HL-60/S4 treated with retinoic acid at 250 ng/mL for 4 days and 3 days (cell line): ENCODE measurements at regions not wholly inside any gene's neighbourhood (a gene's known extent, or its start where the extent isn't known, plus 50 kb on each side); places are given as distances from the start of the nearest gene placed in this dataset.

Experiments
- in situ Hi-C: fragments of 300-500 bp; cut with MboI; formaldehyde crosslinking; loops from 2 replicates; pipeline ENCODE4 v1.7.0; 2022; ENCODE audit warnings: low sequenced_read_pairs

DNA sequence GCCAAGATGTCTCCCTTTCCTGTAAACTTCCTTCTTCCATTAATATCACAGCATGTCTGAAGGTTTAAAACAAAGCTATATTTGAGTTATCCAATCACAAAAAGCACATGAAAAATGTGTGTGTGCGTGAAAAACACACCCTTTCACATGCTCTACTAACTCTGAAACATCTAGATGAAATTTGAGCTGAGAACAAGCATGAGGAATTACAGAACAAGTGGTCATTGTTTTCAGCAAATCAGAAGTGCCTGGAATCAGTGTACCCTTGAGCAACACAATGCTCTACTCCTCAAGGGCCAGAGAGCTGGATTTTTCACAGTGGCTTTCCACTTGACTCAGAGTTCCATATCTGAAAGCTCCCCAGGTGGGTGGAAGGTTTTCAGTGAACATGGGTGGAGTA is 255.9 kb downstream of the PSAT1 start:
- in situ Hi-C loops: no loop called here

GRCh38 chr9:78557540-78557939 is 260.6 kb downstream of the PSAT1 start:
- in situ Hi-C loops: no loop called here

DNA sequence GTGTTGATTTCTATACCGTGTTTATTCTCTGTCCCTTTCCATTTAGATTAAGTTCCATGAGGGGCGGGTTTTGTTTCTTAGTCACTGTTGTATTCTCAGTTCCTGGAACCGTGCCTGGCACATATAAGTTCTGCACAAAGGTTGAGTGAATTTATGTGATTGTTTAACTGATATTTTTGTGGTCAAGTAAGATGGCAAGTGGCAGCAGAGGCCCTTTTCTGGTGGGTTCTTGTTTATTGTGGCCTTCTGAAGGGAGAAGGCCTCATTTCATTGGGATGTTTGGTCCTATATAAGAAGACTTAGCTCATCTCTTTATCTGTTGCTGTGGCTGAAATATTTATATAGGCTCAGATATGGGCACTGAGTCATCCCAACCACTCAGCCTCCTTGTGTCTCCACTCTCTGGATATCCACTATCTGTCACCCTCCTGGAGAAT is 262.5 kb downstream of the PSAT1 start:
- in situ Hi-C loops: no loop called here

DNA sequence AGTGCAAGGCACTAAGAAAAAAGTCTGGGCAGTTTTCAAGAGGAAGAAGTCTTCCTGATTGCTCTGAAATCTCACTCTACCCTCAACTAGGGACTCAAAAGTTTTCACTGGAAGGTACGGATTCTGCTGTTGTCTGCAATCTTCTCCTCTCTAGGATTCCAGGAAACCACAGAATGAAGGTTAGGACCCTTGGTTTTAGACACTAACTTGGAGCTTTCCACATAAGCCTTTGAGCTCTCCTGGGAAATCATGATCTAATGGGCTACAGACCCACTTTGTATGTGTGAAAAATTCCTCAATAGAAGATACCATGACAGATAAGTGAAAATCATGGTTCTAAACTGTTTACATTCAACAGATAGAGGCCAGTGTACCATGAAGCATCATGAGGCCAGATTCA is 265.1 kb downstream of the PSAT1 start:
- in situ Hi-C loops: no loop called here

DNA sequence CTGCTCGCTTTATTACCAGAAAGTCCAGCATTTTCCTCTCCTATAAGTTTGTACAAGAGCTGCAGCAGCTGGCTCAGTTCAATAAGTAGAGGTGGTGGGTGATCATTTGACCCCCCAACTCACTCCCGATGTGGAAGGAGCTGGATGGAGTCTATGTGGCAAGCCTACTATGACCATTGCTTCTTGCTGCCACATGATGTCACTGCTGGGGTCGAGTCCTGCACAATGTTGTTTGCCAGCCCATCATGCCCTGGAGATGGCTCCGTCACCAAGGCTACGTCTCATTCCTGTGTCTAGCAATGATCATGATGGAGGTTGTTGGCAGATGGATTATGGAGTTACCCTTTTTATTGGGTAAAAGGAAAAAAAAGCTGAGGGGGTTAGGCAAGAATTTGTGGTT is 266.3 kb downstream of the PSAT1 start:
- in situ Hi-C loops: no loop called here

GRCh38 chr9:78565481-78565880 is 268.6 kb downstream of the PSAT1 start:
- in situ Hi-C loops: no loop called here

DNA sequence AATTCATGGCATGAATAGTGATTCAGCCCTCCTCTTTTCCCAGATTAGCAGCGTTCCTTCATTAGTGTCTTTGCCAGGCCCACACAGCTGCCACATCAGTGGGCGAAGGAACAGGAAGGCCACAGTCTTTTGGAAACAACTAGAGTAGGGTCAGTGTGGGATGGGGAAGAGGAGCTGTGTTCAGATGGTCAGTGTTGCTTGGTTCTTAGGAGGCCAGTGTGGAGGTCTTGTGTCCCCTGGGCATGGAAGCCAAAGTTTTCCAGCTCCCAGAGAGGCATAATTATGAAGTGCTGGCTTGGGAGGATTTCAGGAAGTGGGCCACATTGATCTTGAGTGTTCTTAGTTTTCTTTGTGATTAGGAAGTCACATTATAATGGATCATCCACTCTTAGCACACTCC is 269.6 kb downstream of the PSAT1 start:
- in situ Hi-C loops: no loop called here

DNA sequence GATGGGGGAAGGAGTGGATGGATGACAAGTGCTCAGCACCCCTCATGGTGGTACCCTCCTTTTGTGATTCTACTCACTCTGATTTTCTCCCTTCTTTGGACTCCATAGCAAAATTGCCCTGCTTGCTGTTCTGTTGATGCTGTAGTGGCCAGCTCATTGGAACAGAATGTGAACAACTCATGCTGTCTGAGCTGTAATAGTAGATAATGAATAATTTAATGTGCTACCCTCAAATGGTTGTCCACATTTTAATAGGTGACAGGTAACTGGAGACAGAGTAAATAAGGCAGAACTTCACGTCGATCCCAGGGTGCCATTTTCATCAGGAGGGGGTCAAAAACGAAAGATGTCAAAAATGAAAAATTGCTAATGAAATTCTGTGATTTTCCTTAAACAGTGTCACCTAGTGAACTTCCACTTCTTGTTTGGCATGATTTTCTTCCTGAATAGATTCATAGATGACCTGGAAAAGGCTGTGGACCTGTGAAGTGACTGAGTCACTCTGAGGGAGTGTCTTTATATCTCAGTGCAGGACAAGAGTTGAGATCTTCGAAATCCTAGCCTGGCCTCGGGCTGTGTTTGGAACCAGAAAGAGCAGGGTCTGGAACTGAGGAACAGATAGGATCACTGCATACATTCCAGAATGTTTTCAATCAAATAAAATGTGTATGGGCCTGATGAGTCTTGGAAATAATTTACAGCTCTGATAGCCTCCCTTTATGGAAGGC is 270.2 kb downstream of the PSAT1 start:
- in situ Hi-C loops: no loop called here

GRCh38 chr9:78567693-78568092 is 270.8 kb downstream of the PSAT1 start:
- in situ Hi-C loops: no loop called here

DNA sequence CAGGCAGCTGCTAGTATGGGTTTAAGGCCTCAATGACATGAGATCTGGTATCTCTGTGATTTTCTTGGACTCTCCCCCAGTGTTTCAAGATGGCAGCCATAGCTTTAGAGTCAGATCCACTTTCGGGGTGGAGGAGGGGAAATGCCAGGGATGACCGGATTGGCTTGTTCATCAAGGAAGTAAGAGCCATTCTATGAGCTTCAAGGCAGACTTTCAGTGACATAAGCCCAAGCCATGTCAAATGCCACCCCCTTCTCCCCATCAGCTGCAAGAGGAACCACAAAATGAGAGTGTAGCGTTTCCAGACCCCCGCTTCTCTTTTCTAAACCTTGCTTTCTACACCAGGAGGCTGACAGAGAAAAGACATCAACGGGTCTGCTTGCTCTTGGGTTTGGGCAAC is 271.8 kb downstream of the PSAT1 start:
- in situ Hi-C loops: no loop called here

DNA sequence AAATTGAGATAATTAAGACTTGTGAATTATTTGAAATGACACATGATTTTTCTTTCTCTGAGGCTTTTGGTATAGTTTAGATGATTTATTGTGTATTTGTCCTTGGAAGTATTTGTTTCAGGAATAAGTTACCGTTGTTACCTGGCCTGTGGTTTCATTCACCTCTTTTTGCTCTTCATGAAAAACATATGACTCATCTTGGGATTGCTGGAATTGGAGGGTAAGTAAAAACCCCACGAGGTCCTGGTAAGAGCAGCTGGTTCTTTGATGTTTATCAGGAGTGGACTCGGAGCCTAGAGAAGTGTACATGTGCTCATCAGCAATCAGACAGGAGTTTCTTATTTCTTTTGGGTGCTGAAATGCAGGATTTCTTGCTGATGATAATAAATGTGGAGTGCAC is 275.3 kb downstream of the PSAT1 start:
- in situ Hi-C loops: no loop called here

GRCh38 chr9:78573205-78573604 is 276.3 kb downstream of the PSAT1 start:
- in situ Hi-C loops: no loop called here

DNA sequence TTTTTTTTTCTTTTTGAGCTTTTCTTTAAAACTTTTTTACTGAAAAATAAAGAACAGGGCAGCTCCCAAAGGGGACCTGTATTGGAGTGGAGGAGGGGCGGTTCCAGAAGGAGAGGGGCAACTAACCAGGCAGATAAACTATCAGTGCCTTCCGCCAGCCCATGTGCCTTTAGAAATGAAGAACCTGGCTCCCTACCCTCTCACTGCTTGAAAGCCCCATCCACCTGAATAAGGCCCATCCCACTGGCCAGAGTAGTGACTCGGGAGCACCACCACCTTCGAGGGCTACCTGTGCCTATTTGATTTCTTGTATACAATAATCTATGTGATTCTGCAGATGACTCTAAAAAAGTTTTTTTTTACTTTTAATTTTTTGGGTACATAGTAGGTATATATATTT is 276.7 kb downstream of the PSAT1 start:
- in situ Hi-C loops: no loop called here

DNA sequence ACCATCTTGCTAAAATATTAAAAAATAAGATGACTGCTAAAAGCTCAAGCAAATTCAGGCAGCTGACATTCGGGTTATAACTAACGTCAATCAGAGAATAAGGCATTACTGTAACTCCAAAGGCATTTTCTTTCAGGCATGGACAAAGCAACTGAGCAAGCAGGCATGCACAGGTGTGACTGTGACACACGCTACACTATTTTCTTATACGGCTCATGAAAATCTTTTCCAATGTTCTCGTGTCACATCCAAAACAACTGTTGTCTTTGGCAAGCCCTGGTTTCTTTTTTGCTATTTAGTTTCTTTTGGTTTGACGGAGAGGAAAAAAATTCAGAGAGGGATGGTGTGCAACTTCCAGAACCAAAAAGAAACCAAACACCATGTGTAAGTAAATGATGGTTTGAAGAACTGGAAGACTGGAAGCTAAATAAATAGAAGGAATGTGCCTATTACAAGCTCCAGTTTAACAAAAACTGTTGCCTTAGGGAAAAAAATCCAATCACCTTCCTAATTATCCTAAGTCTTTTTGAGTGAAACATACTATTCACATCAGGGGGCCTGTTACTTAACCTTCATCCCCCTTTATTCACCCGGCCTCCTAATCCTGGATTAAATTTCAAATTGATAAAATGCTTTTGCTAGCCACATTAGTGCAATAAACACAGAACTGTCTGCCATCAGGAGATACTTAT is 277.6 kb downstream of the PSAT1 start:
- in situ Hi-C loops: no loop called here

GRCh38 chr9:78575081-78575480 is 278.2 kb downstream of the PSAT1 start:
- in situ Hi-C loops: no loop called here

- in situ Hi-C loops: no loop called here
Measured at GRCh38 chr9:78575771-78576170, 278.8 kb downstream of the PSAT1 start.

DNA sequence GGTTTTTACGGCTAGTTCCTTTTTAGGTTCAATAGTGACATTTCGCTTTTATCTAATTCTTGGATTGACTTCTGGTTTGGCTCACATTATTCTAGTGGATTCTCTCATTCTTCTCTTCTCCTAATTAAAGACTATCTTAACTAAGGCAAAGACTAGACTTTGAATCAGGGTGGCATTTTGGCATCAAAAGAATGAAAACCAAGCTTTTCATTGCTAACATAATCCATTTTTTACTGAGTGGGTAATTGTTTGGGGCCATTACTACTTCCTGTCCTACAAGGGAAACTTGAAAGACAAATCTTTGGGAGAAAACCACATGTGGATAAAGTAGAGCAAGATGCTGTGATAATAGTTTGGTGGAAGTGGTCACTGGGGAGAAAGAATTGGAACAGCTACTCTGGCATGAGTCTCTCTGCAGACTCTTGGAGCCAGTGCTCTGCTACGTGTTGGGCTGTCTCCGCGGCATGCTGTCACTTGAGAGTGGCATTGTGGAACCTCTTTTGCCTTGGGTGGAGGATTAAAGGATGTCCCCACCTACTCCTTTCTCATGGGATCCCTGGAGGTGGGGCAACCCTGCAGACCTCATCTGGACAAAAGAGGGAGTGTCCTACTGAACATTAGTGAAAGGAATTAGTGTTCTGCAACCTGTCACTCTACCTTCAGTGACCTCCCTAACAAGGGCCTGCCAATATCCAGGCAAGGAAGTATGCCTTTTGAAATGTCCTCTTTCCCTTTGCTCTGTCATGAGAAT is 280.4 kb downstream of the PSAT1 start:
- in situ Hi-C loops: no loop called here

- in situ Hi-C loops: no loop called here
Measured at GRCh38 chr9:78578072-78578471, 281.1 kb downstream of the PSAT1 start.

- in situ Hi-C loops: no loop called here
Measured at GRCh38 chr9:78582821-78583220, 285.9 kb downstream of the PSAT1 start.

DNA sequence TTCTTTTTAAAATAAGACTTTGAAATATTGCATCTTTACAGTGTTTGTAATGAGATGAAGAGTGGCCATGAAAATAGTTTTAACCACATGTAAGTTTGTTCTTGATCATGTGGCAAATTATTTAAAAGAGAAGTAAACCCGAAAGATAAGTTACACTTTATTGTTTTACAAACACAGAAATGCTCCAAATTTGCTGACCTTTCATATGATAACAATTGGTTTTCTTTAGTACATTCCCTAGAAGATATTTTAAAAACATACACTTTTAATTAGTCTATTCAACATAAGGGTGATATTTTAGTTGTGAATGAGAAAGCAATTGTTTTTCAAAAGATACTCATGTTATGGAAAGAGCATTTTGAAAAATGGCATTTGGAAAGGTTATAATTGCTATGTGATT is 287.7 kb downstream of the PSAT1 start:
- in situ Hi-C loops: no loop called here

DNA sequence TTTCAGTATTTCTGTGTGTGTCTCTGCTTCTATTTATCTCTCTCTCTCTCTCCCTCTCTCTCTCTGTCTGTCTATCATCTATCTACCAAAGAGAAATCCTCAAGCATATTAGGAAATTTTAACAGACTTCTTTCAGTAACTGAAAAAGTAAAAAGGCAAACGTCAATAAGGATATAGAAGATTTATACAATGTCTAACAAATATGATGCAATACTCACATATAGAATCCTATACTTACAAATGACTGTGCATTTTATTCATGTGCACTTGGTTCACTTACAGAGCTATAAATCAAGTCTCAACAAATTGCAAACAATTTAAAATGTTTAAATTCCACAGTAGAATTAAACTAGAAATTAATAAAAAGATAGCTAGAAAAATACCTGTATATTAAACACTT is 289.0 kb downstream of the PSAT1 start:
- in situ Hi-C loops: no loop called here

- in situ Hi-C loops: no loop called here
Measured at GRCh38 chr9:78590068-78590467, 293.1 kb downstream of the PSAT1 start.
